NCI-H187 (cell line): ENCODE measurements at regions not wholly inside any gene's neighbourhood (a gene's known extent, or its start where the extent isn't known, plus 50 kb on each side); places are given as distances from the start of the nearest gene placed in this dataset.

ENCODE experiments used
- DNase-seq, 2 experiments: peaks; one replicate each; lab custom pipeline; 2025; lab: John Stamatoyannopoulos, UW

DNA sequence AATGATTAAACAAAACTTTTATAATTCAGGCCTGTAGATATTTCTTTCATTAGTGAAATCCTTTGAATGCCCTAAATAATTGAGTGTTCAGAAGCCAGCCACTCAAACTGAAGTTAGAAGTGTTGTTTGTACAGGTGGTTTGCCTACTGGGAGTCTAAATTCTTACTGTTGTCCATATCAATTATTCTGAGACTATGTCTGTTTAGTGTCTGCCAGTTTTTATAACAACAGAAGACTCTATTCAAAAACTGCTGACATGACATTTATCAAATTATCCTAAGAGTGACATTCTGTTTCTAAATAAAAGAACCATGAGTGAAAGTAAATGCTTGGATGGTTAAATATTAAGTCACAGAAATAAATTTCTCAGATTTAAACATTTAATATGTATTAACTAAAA is 375.1 kb downstream of the FAT4 start:
- no peak for DNase-seq

GRCh38 chr4:125693228-125693627 is 378.5 kb downstream of the FAT4 start:
- no peak for DNase-seq

- no peak for DNase-seq
Measured at GRCh38 chr4:125702406-125702805, 387.7 kb downstream of the FAT4 start.

GRCh38 chr4:125703443-125703842 is 388.7 kb downstream of the FAT4 start:
- DNase-seq = no peak

DNA sequence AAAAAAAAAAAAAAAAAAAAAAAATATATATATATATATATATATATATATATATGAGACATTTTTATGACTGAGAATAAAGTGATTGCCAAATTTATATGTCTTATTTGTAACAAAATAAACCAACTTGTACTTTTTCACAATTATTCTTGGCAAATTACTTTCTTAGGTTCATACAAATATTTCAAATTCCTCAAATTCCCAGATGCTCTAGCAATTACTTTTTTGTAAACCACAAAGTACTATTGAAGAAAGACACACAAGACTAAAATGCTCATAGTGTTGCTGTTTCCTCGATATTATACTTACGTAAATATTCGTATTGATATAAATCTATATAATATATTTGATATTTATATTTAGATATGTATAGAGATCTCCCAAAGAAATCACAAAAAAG is 390.0 kb downstream of the FAT4 start:
- no peak for DNase-seq

- DNase-seq = no peak
Measured at GRCh38 chr4:125705681-125706080, 390.9 kb downstream of the FAT4 start.

GRCh38 chr4:125707397-125707796 is 392.6 kb downstream of the FAT4 start:
- DNase-seq = no peak

DNA sequence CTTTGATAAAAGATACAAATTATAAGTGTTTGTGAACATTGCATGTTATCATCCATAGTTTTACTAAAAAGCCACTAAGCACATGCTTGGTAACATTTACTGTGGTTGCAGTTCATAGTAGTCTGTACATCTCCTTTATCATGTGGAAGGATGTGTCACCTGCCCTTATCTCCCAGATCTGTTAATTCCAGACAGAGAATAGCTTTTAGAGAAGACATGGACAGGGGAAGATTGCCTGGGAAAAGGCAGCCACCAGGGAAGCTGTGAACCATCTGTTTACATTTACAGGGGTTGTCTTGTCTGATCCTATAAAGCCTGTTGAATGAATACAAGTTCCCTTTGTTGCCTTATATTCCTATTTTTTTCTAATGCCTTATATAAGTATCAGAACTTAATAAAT is 396.0 kb downstream of the FAT4 start:
- no peak for DNase-seq

DNA sequence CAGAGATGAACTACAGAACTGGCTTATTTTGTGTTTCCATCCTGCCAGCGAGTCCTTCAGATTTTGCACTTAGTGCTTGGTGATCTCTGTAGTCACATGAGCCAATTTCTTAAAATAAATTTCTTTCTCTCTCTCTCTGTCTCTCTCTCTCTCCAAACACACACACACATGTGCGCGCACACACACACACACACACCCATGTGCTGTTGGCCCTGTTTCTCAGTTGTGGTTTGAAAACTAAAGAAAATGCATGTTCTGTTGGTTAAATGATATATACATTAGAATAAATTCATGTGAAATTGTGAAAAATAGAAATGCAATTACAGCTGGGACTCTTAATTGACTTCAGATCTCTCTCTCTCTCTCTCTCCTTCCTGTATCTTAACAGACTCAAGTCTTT is 399.3 kb downstream of the FAT4 start:
- no peak for DNase-seq

GRCh38 chr4:125714845-125715244 is 400.1 kb downstream of the FAT4 start:
- DNase-seq = no peak

DNA sequence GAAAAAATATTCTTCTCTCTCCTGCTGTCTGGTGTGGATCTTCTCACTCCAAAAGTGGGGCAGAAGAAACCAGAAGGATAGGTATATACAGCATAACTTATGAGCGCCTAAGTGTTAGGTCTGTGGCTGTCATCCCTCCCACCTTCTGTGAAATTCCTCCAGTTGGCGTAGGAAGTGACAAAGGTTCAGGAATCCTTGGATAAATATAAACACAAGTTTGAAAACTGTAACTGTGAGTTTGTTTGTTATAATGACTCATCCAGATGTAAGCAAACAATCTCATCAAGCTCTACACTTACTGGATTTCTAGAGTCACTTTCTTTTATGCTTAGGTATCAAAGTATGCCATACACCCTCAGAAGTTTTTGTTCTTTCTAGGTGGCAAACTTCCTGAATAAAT is 405.2 kb downstream of the FAT4 start:
- no peak for DNase-seq

- no peak for DNase-seq
Measured at GRCh38 chr4:125722009-125722408, 407.3 kb downstream of the FAT4 start.

- no peak for DNase-seq
Measured at GRCh38 chr4:125725957-125726525, 411.3 kb downstream of the FAT4 start.

DNA sequence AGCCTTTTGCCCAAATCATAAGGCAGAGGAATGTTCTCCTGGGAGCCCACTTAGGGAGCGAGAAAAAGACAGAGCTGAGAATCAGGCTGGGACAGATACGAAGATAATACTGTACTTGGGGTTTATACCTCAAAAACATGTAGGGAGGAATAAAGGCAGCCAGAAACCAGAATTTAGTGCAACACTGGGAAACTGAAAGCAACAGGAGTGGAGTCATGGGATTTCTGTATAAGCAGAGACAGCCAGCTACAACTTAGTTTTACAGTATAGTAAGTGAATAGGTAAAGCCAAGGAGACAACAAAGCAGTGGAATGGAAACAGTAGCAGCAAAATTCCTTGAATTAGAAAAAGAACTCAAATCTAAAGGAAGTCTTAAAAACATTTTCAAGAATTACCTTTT is 413.2 kb downstream of the FAT4 start:
- DNase-seq = no peak

DNA sequence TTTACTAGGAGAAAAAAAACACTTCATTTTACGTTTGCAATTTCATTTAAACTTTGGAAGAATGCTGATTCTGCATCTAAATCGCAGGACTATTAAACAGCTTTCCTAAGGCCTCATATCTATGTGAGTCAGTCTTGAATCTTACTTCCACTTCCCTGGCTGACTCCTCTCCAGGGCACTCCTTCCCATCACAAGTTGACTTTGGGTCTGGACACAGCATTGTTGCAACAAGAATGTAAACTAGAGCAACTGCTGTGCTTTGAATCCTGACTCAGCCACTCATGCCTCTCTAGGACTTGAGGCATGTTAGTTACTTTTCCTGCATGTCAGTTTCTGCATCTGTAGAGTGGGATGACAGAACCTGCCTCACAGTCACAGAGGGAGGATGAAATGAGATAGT is 413.8 kb downstream of the FAT4 start:
- no peak for DNase-seq

GRCh38 chr4:125729171-125729570 is 414.4 kb downstream of the FAT4 start:
- no peak for DNase-seq

GRCh38 chr4:125732632-125733031 is 417.9 kb downstream of the FAT4 start:
- no peak for DNase-seq

GRCh38 chr4:125734504-125734903 is 419.7 kb downstream of the FAT4 start:
- DNase-seq = no peak

GRCh38 chr4:125735102-125735501 is 420.3 kb downstream of the FAT4 start:
- DNase-seq = no peak

DNA sequence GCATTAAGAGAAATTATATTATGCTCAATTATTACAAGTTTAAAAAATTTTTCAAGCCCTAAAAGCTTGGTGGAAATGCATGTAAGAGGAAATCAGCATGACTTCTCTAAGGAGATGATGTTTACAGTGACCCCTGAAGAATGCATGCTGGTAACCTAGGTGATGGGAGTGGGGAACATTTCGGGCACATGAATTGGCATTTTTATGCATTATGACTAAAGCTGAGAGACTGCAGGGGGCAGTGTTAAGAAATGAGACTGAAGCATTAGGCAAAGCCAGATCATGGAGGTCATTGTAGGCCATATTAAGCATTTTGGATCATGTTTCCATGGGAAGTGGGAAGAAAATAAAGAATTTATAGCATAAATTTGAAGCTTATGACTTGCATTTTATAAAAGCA is 421.3 kb downstream of the FAT4 start:
- DNase-seq = no peak

- no peak for DNase-seq
Measured at GRCh38 chr4:125739760-125740159, 425.0 kb downstream of the FAT4 start.

GRCh38 chr4:125741825-125742452 is 427.2 kb downstream of the FAT4 start:
- no peak for DNase-seq

GRCh38 chr4:125744891-125745364 is 430.2 kb downstream of the FAT4 start:
- no peak for DNase-seq

DNA sequence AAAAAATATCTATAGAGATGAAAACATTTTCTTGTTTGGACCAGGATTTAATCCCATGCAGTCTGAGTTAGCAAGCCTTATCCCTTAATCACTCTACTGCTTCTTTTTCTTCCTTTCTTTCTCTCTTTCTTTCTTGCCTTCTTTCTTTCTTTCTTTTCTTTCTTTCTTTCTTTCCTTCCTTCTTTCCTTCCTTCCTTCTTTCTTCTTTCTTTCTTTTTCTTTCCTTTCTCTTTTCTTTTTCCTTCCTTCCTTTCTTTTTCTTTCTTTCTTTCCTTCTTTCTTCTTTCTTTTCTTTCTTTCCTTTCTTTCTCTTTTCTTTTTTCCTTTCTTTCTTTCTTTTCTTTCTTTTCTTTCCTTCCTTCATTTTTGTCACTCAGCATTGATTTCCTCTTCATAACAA is 434.6 kb downstream of the FAT4 start:
- no peak for DNase-seq
